ENCODE measurements at regions not wholly inside any gene's neighbourhood (a gene's known extent, or its start where the extent isn't known, plus 50 kb on each side); places are given as distances from the start of the nearest gene placed in this dataset.
"Not testable (repeated sequence)": the region's sequence is repeated elsewhere in the genome, so short reads cannot be mapped to it uniquely, and the experiment has no call there.

DNA sequence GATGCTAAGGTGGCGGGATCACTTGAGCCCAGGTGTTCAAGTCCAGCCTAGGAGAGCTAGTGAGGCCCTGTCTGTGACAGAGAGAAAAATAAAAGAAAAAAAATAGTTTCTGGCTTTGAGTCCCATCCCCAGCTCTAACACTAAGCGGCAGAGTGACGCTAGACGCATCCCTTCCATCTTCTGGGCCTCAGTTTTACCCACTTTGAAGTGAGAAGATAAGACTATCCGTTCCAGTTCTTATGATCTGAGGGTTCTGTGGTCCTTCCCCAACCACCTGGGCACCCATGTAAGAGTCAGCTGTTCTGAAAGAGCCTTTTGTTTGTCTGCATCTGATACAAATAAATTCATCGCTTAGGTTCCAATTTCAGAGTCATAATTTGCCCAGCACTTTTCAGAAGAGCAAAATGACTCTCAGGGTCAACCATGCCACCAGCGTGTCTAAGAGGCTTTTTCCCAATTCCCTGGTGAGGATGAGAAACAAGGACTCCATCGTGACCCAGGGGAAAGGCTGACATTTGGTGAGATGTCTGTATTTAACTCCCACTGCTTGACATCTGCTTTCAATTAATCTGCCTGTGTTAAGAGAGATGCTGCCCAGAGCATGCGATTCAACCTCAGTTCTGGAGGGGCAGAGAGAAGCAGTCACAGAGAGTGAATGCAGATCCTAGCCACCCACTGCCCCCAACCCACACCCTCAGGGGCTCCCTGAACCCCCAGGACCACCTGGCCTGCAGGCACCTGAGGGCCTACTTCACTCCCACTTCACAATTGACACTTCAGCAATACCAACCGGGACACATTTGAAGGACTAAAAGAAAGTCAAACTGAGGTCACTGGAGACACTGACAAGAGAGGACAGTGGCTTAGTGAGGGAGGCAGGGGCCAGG, 131.6 kb upstream of the TOP1 start:
- Histone ChIP-seq H3K36me3 (no peaks in the 10 kb centered on the region), H3K9me3 (ENCODE audit: severe bottlenecking) (no peaks in the 10 kb centered on the region), H3K4me3 (ENCODE audit: low read depth, low read length) (no peak overlapping the region), H3K27ac (no peak overlapping the region), H3K27me3 (ENCODE audit: insufficient read depth, low read depth, severe bottlenecking) (peaks cover 52% of the 10 kb centered on the region)
- TF ChIP-seq CTCF (IDR thresholded peaks at IDR 0.05; ENCODE audit: low read depth, low read length): no peak
- no peak for DNase-seq

DNA sequence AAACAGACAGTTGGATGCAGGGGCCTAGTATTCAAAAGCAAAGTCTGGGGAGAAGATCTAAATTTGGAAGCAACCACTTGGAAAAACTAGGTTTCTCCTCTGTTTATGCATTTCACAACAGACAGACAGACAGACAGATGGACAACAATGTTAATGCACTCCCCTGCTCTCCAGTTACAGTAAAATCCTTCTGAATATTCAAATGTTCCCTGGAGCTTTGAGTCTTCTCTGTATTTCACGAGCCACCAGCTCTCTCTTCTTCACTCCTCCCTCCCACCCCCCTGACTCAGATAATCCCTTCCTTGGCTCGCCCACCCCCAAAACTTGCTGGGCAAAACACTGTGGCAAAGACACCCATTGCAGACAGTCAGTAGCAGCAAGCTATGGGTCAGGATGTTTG, 129.3 kb upstream of the TOP1 start:
- TF ChIP-seq CTCF (IDR thresholded peaks at IDR 0.05; ENCODE audit: low read depth, low read length): no peak
- no peak overlapping the region for H3K4me3 ChIP-seq (ENCODE audit: low read depth, low read length)
- no peak overlapping the region for H3K27ac ChIP-seq

GRCh38 chr20:40900666-40901215, 127.9 kb upstream of the TOP1 start:
- no peaks in the 10 kb centered on the region for H3K9me3 ChIP-seq (ENCODE audit: severe bottlenecking)
- no peak for TF ChIP-seq CTCF (IDR thresholded peaks at IDR 0.05; ENCODE audit: low read depth, low read length)
- no peak overlapping the region for H3K27ac ChIP-seq
- H3K36me3 ChIP-seq: no peaks in the 10 kb centered on the region
- H3K4me3 ChIP-seq (ENCODE audit: low read depth, low read length): no peak overlapping the region
- peaks cover 24% of the 10 kb centered on the region for H3K27me3 ChIP-seq (ENCODE audit: insufficient read depth, low read depth, severe bottlenecking)
- DNase-seq: no peak

More for the DNA sequence above, 129.3 kb upstream of the TOP1 start:
- H3K9me3 ChIP-seq (ENCODE audit: severe bottlenecking): no peaks in the 10 kb centered on the region
- DNase-seq: no peak
- peaks cover 36% of the 10 kb centered on the region for H3K27me3 ChIP-seq (ENCODE audit: insufficient read depth, low read depth, severe bottlenecking)
- H3K36me3 ChIP-seq: no peaks in the 10 kb centered on the region

GRCh38 chr20:40902661-40903060, 126.0 kb upstream of the TOP1 start:
- DNase-seq: no peak
- no peak for TF ChIP-seq CTCF (IDR thresholded peaks at IDR 0.05; ENCODE audit: low read depth, low read length)
- no peaks in the 10 kb centered on the region for H3K9me3 ChIP-seq (ENCODE audit: severe bottlenecking)
- H3K27ac ChIP-seq: no peak overlapping the region
- H3K4me3 ChIP-seq (ENCODE audit: low read depth, low read length): no peak overlapping the region
- H3K36me3 ChIP-seq: no peaks in the 10 kb centered on the region
- peaks cover 13% of the 10 kb centered on the region for H3K27me3 ChIP-seq (ENCODE audit: insufficient read depth, low read depth, severe bottlenecking)

DNA sequence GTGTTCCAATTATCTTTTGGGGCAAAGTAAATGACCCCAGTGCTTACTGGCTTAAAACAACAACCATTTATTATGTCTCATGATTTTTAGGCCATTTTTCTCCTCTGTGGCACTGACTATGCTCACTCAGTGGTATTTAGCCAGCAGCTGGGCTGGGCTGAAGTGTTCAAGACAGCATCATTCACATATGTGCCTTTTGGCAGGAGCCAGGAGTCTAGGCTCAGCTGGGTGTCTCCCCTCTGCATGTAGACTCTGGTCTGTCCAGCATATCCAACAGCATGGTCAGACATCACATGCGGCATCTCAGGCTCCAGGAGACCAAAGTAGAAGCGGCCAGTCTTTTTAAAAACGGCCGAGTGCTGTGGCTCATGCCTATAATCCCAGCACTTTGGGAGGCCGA, 120.3 kb upstream of the TOP1 start:
- TF ChIP-seq CTCF (IDR thresholded peaks at IDR 0.05; ENCODE audit: low read depth, low read length): no peak
- no peak for DNase-seq
- no peak overlapping the region for H3K27ac ChIP-seq
- H3K36me3 ChIP-seq: no peaks in the 10 kb centered on the region
- H3K27me3 ChIP-seq (ENCODE audit: insufficient read depth, low read depth, severe bottlenecking): peaks cover 20% of the 10 kb centered on the region
- no peak overlapping the region for H3K4me3 ChIP-seq (ENCODE audit: low read depth, low read length)
- H3K9me3 ChIP-seq (ENCODE audit: severe bottlenecking): peaks cover 11% of the 10 kb centered on the region

DNA sequence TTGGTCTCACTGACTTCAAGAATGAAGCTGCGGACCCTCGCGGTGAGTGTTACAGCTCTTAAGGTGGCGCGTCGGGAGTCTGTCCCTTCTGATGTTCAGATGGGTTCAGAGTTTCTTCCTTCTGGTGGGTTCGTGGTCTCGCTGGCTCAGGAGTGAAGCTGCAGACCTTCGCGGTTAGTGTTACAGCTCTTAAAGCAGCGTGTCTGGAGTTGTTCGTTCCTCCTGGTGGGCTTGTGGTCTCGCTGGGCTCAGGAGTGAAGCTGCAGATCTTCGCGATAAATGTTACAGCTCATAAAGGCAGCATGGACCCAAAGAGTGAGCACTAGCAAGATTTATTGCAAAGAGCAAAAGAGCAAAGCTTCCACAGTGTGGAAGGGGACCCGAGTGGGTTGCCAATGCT, 119.1 kb upstream of the TOP1 start:
- Histone ChIP-seq H3K9me3 (ENCODE audit: severe bottlenecking) (peaks cover 11% of the 10 kb centered on the region), H3K27me3 (ENCODE audit: insufficient read depth, low read depth, severe bottlenecking) (peaks cover 32% of the 10 kb centered on the region)
- not testable (repeated sequence) for H3K4me3 ChIP-seq (ENCODE audit: low read depth, low read length); H3K36me3 ChIP-seq; DNase-seq; H3K27ac ChIP-seq

DNA sequence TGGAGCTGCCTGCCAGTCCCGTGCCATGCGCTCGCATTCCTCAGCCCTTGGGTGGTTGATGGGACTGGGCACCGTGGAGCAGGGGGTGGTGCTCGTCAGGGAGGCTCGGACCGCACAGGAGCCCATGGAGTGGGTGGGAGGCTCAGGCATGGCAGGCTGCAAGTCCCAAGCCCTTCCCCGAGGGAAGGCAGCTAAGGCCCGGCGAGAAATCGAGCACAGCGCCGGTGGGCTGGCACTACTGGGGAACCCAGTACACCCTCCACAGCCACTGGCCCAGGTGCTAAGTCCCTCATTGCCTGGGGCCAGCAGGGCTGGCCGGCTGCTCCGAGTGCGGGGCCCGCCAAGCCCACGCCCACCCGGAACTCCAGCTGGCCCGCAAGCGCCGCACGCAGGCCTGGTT, 118.2 kb upstream of the TOP1 start:
- peaks cover 37% of the 10 kb centered on the region for H3K27me3 ChIP-seq (ENCODE audit: insufficient read depth, low read depth, severe bottlenecking)
- H3K9me3 ChIP-seq (ENCODE audit: severe bottlenecking): peaks cover 11% of the 10 kb centered on the region

GRCh38 chr20:40911152-40911551, 117.5 kb upstream of the TOP1 start:
- H3K9me3 ChIP-seq (ENCODE audit: severe bottlenecking): peaks cover 11% of the 10 kb centered on the region
- not testable (repeated sequence) for H3K4me3 ChIP-seq (ENCODE audit: low read depth, low read length); H3K27ac ChIP-seq; H3K36me3 ChIP-seq; DNase-seq
- H3K27me3 ChIP-seq (ENCODE audit: insufficient read depth, low read depth, severe bottlenecking): peaks cover 37% of the 10 kb centered on the region

More for the DNA sequence above, 118.2 kb upstream of the TOP1 start:
- H3K36me3 ChIP-seq; H3K4me3 ChIP-seq (ENCODE audit: low read depth, low read length); DNase-seq; H3K27ac ChIP-seq: not testable (repeated sequence)

All from WERI-Rb-1 (cell line).